Vagina (tissue), 2 donors: ENCODE measurements at regions not wholly inside any gene's neighbourhood (a gene's known extent, or its start where the extent isn't known, plus 50 kb on each side); places are given as distances from the start of the nearest gene placed in this dataset.

ENCODE experiments used
- DNase-seq, 2 donors: peaks; one replicate each; pipeline ENCODE4 v3.0.0-alpha.2; 2017; ENCODE audit errors: extremely low spot score in 2 of 2
- H3K27ac ChIP-seq: fragments of 200-600 bp; sonication (generic); one replicate; pipeline ENCODE4 v1.5.1; 2019
- H3K27me3 ChIP-seq: fragments of 200-600 bp; sonication (generic); one replicate; pipeline ENCODE4 v1.5.1; 2019
- H3K36me3 ChIP-seq, 2 donors: fragments of 200-600 bp; sonication (generic); one replicate each; pipeline ENCODE4 v1.5.1; 2017 to 2019
- H3K4me1 ChIP-seq: fragments of 200-600 bp; sonication (generic); one replicate; pipeline ENCODE4 v1.5.1; 2019
- H3K4me3 ChIP-seq, 2 donors: fragments of 200-600 bp; sonication (generic); 1 replicate in 1 of 2; 2 replicates in 1 of 2; pipeline ENCODE4 v1.5.1; 2016 to 2019
- H3K9me3 ChIP-seq: fragments of 200-600 bp; sonication (generic); one replicate; pipeline ENCODE4 v1.5.1; 2019
- POLR2A ChIP-seq, 2 donors: fragments of 450-650 bp; IDR thresholded peaks; one replicate each; pipeline ENCODE4 v1.6.1; 2017; ENCODE audit warnings: antibody characterized with exemption in 2 of 2, mild to moderate bottlenecking in 2 of 2, moderate library complexity in 2 of 2
- POLR2AphosphoS5 ChIP-seq, 2 donors: sonication (generic); formaldehyde crosslinking; IDR thresholded peaks; one replicate each; pipeline ENCODE4 v1.9.0; 2017; ENCODE audit warnings: antibody characterized with exemption in 2 of 2, mild to moderate bottlenecking in 2 of 2, low read depth in 1 of 2; ENCODE audit not compliant: insufficient read depth in 1 of 2
- intact Hi-C: fragments of 100-400 bp; cut with DNase I; formaldehyde crosslinking; loops from one replicate; pipeline ENCODE4 v1.15.1; 2023
- TF ChIP-seq, protein P1 (sequence below), 3 experiments: fragments of 450-650 bp in 2 of 3; fragments of 200-600 bp in 1 of 3; sonication (generic) in 1 of 3; IDR thresholded peaks; one replicate each; pipeline ENCODE4 v1.5.1; 2017 to 2019; ENCODE audit warnings: antibody characterized with exemption in 3 of 3, mild to moderate bottlenecking in 2 of 3, moderate library complexity in 2 of 3

GRCh38 chr5:3277590-3278196 lies 317.9 kb upstream of the IRX1 start:
- no peak overlapping the region for H3K27ac ChIP-seq
- H3K27me3 ChIP-seq, result no peaks in the 10 kb centered on the region
- no peaks in the 10 kb centered on the region for H3K9me3 ChIP-seq
- no peaks in the 10 kb centered on the region for H3K36me3 ChIP-seq
- TF ChIP-seq, protein P1, sequence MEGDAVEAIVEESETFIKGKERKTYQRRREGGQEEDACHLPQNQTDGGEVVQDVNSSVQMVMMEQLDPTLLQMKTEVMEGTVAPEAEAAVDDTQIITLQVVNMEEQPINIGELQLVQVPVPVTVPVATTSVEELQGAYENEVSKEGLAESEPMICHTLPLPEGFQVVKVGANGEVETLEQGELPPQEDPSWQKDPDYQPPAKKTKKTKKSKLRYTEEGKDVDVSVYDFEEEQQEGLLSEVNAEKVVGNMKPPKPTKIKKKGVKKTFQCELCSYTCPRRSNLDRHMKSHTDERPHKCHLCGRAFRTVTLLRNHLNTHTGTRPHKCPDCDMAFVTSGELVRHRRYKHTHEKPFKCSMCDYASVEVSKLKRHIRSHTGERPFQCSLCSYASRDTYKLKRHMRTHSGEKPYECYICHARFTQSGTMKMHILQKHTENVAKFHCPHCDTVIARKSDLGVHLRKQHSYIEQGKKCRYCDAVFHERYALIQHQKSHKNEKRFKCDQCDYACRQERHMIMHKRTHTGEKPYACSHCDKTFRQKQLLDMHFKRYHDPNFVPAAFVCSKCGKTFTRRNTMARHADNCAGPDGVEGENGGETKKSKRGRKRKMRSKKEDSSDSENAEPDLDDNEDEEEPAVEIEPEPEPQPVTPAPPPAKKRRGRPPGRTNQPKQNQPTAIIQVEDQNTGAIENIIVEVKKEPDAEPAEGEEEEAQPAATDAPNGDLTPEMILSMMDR (IDR thresholded peaks at IDR 0.05), result no peak
- TF ChIP-seq POLR2AphosphoS5 (IDR thresholded peaks at IDR 0.05; ENCODE audit: insufficient read depth in 1 of 2, low read depth in 1 of 2) (no peak), POLR2A (IDR thresholded peaks at IDR 0.05) (no peak)
- H3K4me1 ChIP-seq, result no peaks in the 10 kb centered on the region
- intact Hi-C loops, result no loop called here
- no peak overlapping the region for H3K4me3 ChIP-seq
- DNase-seq, result no peak

GRCh38 chr5:3276896-3277295 lies 318.7 kb upstream of the IRX1 start:
- Histone ChIP-seq H3K27ac (no peak overlapping the region), H3K4me3 (no peak overlapping the region), H3K36me3 (no peaks in the 10 kb centered on the region), H3K9me3 (no peaks in the 10 kb centered on the region), H3K27me3 (no peaks in the 10 kb centered on the region), H3K4me1 (no peaks in the 10 kb centered on the region)
- intact Hi-C loops, result no loop called here
- TF ChIP-seq, protein P1 (IDR thresholded peaks at IDR 0.05), result no peak
- TF ChIP-seq POLR2AphosphoS5 (IDR thresholded peaks at IDR 0.05; ENCODE audit: insufficient read depth in 1 of 2, low read depth in 1 of 2), result no peak
- no peak for TF ChIP-seq POLR2A (IDR thresholded peaks at IDR 0.05)
- DNase-seq, result no peak

DNA sequence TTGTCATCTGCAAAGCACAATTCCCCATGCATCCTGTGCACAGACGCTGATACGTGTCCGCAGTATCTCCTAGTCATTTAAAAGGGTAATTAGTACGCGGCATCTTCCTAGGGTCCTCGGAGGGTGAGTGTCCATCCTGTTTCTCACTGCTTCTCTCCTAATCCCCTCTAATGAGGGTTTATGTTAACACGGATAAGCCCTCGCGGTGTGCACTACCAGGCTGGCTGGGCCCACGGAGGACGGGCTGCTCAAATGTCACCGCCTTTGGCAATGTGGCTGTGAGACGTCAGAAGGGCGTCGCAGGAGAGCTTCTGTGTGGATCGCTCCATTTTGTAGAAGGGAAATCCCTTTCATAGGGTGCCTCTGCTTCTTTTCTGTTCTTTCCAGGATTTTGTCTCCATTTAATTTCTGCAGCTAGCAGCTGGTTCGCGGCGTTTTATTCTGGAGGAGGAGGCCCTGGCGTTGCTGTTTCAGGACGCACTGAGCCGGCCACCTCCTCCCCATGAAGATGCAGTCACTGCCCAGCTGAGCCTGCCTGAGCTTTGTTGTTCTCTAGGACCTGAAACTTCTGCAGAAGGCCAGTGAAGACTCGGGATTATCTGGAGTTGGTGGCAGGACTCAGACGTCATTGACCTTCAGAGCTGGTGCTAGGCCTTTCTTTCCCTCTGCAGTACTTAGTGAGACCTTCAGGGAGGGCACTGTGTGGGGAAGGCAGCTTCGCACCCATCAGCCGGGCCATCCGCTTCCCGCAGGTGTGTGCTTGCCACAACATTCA lies 326.1 kb upstream of the IRX1 start:
- intact Hi-C loops, result no loop called here
- Histone ChIP-seq H3K4me1 (no peaks in the 10 kb centered on the region), H3K36me3 (no peaks in the 10 kb centered on the region), H3K27me3 (no peaks in the 10 kb centered on the region), H3K4me3 (no peak overlapping the region), H3K9me3 (no peaks in the 10 kb centered on the region), H3K27ac (no peak overlapping the region)
- peak in 1 of 2 donors; percentile 72 for DNase-seq
- TF ChIP-seq, protein P1 (IDR thresholded peaks at IDR 0.05), result no peak
- TF ChIP-seq POLR2A (IDR thresholded peaks at IDR 0.05) (no peak), POLR2AphosphoS5 (IDR thresholded peaks at IDR 0.05; ENCODE audit: insufficient read depth in 1 of 2, low read depth in 1 of 2) (no peak)

DNA sequence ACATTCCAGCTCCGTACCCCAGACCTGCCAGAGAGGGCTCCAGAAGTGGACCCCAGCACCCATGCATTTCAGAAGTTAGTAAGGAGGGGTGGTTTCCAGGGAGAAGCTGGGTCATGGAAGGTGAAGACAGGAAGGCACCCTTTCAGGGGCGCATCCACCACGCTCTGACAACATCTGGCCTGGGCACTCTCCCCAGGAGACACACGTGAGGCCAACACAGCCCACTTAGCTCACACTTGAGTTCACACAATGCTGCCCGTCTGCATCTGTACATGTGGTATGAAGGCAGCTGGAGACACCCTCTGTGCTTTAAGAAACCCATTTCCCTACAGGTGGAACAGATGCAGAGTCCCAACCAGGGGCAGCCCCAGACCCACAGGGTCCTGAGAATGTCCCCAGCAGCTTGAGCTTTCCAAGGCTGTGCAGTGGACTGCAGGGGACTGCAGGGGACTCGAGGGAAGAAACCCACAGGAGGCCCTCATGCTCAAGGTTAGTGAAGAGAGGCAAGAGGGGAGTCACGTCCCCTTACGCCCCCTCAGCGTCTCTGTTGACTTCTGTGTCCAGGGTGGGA lies 326.8 kb upstream of the IRX1 start:
- DNase-seq, result peak in 1 of 2 donors; percentile 83
- no peak overlapping the region for H3K4me3 ChIP-seq
- H3K27ac ChIP-seq, result no peak overlapping the region
- H3K27me3 ChIP-seq, result no peaks in the 10 kb centered on the region
- H3K9me3 ChIP-seq, result no peaks in the 10 kb centered on the region
- TF ChIP-seq POLR2A (IDR thresholded peaks at IDR 0.05) (no peak), POLR2AphosphoS5 (IDR thresholded peaks at IDR 0.05; ENCODE audit: insufficient read depth in 1 of 2, low read depth in 1 of 2) (no peak)
- TF ChIP-seq, protein P1 (IDR thresholded peaks at IDR 0.05), result no peak
- intact Hi-C loops, result no loop called here
- no peaks in the 10 kb centered on the region for H3K36me3 ChIP-seq
- H3K4me1 ChIP-seq, result no peaks in the 10 kb centered on the region

DNA sequence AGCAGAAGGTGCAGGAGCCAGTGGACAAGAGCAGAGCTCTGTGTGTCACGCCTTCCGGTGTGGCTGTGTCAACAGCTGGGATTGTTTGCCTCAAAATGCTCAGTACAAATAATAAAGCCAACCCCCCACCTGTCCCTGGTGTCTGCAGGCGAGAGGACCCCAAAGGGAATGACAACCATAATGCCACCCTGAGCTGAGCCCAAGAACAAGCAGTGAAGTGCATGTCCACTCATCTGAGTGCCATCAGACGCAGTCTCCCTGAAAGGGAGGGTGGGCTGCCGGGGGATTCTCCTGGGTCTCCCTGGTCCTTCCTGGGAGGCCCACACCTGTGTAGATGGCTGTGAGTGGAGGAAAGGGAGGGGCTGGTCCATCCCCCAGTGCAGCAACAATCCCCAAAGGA lies 328.8 kb upstream of the IRX1 start:
- TF ChIP-seq, protein P1 (IDR thresholded peaks at IDR 0.05), result no peak
- no peak for TF ChIP-seq POLR2AphosphoS5 (IDR thresholded peaks at IDR 0.05; ENCODE audit: insufficient read depth in 1 of 2, low read depth in 1 of 2)
- no peak for TF ChIP-seq POLR2A (IDR thresholded peaks at IDR 0.05)
- intact Hi-C loops, result no loop called here

More for the DNA sequence above, 328.8 kb upstream of the IRX1 start:
- Histone ChIP-seq H3K4me1 (no peaks in the 10 kb centered on the region), H3K27me3 (no peaks in the 10 kb centered on the region), H3K36me3 (no peaks in the 10 kb centered on the region), H3K9me3 (no peaks in the 10 kb centered on the region), H3K4me3 (no peak overlapping the region), H3K27ac (no peak overlapping the region)
- peak in 1 of 2 donors; percentile 58 for DNase-seq
